GM12864 (cell line): ENCODE measurements at regions not wholly inside any gene's neighbourhood (a gene's known extent, or its start where the extent isn't known, plus 50 kb on each side); places are given as distances from the start of the nearest gene placed in this dataset.
A peak's percentile ranks its signal among the peaks of the same experiment; 100 is the strongest.

ENCODE experiments used
- DNase-seq: peaks from one replicate; pipeline ENCODE4 v3.0.0-alpha.2; 2011; ENCODE audit warnings: low read depth
- H3K4me3 ChIP-seq: 2 replicates; pipeline ENCODE4 v1.5.1; 2011; ENCODE audit warnings: mild to moderate bottlenecking, low read depth, low read length, control low read depth
- TF ChIP-seq, protein P1 (sequence below): IDR thresholded peaks from 2 replicates; pipeline ENCODE4 v1.5.1; 2011; ENCODE audit warnings: low read depth, mild to moderate bottlenecking, moderate library complexity, low read length, control low read depth, inconsistent platforms; ENCODE audit errors: missing control alignments

DNA sequence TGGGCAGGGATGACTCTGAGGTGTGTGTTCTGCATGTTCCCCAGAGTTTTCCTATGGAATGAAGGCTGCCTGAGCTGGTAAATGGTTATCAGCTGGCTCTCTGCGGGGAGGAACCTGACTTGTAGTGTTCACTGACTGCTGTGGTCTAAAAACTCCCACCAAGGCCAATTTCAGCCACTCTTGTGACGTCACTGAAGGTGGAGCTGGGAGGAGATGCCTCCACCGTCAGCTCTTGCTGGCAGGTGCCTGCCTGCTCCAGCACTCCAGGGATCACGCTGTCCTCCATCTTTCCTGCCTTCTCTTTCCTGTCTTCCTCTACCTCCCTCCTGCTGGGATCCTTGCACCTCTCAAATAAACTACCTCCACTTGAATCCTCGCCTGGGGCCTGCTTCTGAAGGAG lies 209.5 kb upstream of the HS6ST1 start:
- no peak overlapping the region for H3K4me3 ChIP-seq
- TF ChIP-seq, protein P1, sequence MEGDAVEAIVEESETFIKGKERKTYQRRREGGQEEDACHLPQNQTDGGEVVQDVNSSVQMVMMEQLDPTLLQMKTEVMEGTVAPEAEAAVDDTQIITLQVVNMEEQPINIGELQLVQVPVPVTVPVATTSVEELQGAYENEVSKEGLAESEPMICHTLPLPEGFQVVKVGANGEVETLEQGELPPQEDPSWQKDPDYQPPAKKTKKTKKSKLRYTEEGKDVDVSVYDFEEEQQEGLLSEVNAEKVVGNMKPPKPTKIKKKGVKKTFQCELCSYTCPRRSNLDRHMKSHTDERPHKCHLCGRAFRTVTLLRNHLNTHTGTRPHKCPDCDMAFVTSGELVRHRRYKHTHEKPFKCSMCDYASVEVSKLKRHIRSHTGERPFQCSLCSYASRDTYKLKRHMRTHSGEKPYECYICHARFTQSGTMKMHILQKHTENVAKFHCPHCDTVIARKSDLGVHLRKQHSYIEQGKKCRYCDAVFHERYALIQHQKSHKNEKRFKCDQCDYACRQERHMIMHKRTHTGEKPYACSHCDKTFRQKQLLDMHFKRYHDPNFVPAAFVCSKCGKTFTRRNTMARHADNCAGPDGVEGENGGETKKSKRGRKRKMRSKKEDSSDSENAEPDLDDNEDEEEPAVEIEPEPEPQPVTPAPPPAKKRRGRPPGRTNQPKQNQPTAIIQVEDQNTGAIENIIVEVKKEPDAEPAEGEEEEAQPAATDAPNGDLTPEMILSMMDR, result no peak
- no peak for DNase-seq

DNA sequence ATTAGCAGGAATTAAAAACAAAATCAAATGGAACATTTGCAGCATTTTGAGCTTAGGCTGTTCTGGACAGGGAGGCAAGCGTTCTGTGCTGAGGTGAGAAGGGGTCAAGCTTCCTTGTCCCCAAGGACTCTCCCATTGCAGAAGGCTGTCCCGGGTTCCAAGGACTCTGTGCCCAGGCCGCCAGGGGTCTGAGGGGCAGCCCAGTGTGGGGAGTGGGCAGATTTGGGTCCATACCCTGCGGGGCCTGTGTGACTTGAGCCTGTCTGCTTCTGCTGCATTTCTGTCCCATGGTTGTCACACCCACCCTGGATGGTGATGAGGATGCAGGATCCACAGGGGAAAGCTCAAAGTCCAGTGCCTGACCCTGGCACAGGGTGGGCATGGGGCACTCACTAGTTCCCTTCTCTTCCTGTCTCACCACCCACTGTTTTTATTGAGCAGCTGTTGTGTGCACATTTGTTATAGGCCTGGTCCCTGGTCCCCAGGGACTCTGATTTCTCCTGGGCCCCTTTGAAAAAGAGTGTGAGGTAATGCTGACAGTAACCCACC lies 211.4 kb upstream of the HS6ST1 start:
- TF ChIP-seq, protein P1, result no peak
- no peak for DNase-seq
- no peak overlapping the region for H3K4me3 ChIP-seq

DNA sequence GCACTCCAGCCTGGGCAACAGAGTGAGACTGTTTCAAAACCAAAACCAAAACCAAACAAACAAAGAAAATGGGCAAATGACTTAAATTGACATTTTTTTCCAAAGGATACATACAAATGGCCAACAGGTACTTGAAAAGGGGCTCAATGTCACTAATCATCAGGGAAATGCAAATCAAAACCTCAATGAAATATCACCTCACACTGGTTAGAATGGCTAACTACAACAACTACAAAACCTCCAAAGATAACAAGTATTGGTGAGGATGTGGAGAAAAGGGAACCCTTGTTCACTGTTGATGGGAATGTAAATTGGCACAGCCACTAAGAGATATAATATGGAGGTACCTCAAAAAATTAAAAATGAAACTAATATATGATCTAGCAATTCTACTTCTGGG lies 213.2 kb upstream of the HS6ST1 start:
- no peak for DNase-seq
- TF ChIP-seq, protein P1, result peak; percentile 25
- H3K4me3 ChIP-seq, result no peak overlapping the region

DNA sequence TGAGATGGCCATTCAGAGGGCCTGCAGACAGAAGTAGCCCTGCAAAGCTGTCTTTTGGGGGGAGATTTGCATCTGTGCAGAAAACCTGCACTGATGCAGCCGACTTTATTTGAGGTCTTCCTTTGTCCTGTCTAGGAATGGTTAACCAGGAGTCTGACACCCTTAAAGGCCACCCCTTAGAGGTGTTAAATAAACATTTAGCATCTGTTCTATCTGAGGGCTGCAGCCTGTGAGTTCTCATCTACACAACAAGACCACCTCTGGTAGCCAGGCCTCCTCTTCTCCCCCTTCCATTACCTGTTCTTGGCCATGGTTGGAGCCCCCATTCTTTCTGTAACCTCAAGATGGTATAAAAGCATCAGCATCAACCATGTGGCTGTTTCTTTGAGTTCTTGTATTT lies 214.4 kb upstream of the HS6ST1 start:
- no peak overlapping the region for H3K4me3 ChIP-seq
- TF ChIP-seq, protein P1, result no peak

DNA sequence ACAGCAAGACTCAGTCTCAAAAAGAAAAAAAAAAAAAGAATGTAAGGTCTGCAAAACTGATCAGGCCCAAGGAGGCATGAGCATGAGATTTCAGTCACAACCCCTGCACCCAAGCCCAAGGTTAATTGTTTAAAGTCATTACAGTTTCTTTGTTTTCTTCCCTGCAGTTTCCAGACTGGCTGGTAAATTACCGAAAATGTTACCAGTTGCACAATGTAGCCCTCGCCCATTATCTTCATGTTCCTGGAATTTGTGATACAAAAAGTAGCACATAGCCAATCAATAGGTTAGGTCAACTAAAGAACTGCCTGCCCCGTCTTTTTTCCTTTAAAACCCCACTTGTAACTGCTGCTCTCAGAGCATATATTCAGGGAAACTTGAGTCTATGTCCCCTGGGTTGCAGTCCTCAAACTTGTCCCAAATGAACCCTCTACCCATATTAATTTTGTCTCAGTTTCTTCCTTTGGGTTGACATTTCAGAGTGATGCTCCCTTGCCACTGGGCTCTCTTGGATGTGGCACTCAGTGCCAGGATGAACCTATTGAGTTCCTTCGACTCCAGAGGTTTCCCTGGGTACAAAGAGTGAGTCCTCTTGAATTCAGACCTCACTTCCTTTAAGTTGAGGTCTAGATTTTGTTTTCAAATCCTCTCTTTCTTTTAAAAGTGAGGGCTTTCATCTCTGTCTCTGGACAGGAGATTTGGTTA lies 216.2 kb upstream of the HS6ST1 start:
- TF ChIP-seq, protein P1, result no peak
- H3K4me3 ChIP-seq, result no peak overlapping the region
- no peak for DNase-seq

More for the DNA sequence above, 214.4 kb upstream of the HS6ST1 start:
- no peak for DNase-seq

DNA sequence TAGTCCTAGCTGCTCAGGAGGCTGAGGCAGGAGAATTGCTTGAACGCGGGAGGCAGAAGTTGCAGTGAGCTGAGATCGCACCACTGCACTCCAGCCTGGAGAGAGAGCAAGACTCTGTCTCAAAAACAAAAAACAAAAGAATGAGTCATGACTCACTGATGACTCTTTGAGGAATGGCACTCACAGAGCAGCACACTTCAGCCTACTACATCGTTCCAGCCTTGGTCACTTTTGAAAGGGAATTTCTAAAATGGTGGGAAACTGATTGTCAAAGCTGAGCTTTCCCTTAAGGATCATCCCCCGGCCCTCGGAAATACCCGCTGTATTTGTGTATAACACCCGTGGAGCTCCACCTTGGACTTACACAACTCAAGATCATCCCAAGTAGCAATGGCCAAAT lies 217.3 kb upstream of the HS6ST1 start:
- DNase-seq, result no peak

More for the DNA sequence above, 217.3 kb upstream of the HS6ST1 start:
- no peak overlapping the region for H3K4me3 ChIP-seq
- TF ChIP-seq, protein P1, result no peak
